HepG2 (cell line): ENCODE measurements at regions not wholly inside any gene's neighbourhood (a gene's known extent, or its start where the extent isn't known, plus 50 kb on each side); places are given as distances from the start of the nearest gene placed in this dataset.

Source experiments
- ATAD3A ChIP-seq: sonication (generic); formaldehyde crosslinking; IDR thresholded peaks from 2 replicates; pipeline ENCODE4 v1.4.0; 2020; ENCODE audit warnings: missing genetic modification reagents
- FOXJ3 ChIP-seq: sonication (generic); formaldehyde crosslinking; IDR thresholded peaks from 2 replicates; pipeline ENCODE4 v1.4.0; 2020; ENCODE audit warnings: missing genetic modification reagents, mild to moderate bottlenecking, borderline replicate concordance
- LRRFIP1 ChIP-seq: sonication (generic); formaldehyde crosslinking; conservative IDR thresholded peaks from 2 replicates; pipeline ENCODE4 v1.4.0; 2020; ENCODE audit warnings: missing genetic modification reagents
- POLR2A ChIP-seq, 2 experiments: IDR thresholded peaks; 2 replicates each; pipeline ENCODE4 v1.6.1; 2011; ENCODE audit warnings: low read depth in 2 of 2, low read length in 2 of 2, mild to moderate bottlenecking in 1 of 2, moderate library complexity in 1 of 2; ENCODE audit not compliant: insufficient read depth in 1 of 2
- ZNF263 ChIP-seq: sonication (generic); formaldehyde crosslinking; IDR thresholded peaks from 2 replicates; pipeline ENCODE4 v1.4.0; 2020; ENCODE audit warnings: missing genetic modification reagents

DNA sequence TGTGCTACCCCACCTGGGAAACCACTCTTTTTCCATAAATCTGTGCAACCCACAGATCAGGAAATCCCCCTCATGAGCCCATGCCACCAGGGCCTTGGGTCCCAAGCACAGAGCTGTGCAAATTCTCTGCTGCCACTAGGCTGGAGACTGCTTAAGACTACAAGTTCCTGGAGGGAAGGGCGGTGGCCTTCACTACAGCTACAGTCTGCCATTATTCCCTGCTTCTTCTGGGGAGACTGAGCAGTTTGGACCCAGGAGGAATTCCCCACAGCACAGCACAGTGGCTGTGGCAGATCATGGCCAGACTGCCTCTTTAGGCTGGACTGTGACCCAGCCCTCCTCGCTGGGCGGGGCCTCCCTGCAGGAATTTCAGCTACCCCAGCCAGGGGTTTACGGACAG, 89.7 kb upstream of the GRB10 start:
- TF ChIP-seq LRRFIP1 (CRISPR knock-in tag) (no peak), POLR2A (IDR thresholded peaks at IDR 0.05; ENCODE audit: insufficient read depth in 1 of 2, low read depth in 2 of 2, low read length in 2 of 2) (no peak), ZNF263 (CRISPR knock-in tag) (no peak), ATAD3A (CRISPR knock-in tag) (no peak), FOXJ3 (CRISPR knock-in tag) (no peak)
